KBM-7 (cell line): ENCODE measurements at regions not wholly inside any gene's neighbourhood (a gene's known extent, or its start where the extent isn't known, plus 50 kb on each side); places are given as distances from the start of the nearest gene placed in this dataset.

Experiments
- DNase-seq: peaks from one replicate; pipeline ENCODE4 v3.0.0-alpha.2; 2015
- in situ Hi-C: fragments of 300-500 bp; cut with MboI; formaldehyde crosslinking; loops from 2 replicates; pipeline ENCODE4 v1.14.3; 2020; ENCODE audit warnings: low sequenced_read_pairs, low pct_unique_long_range_greater_than_20kb, mixed read lengths

- in situ Hi-C loops, result no loop called here
- DNase-seq, result no peak
Measured at GRCh38 chr17:12277827-12278226, 257.1 kb downstream of the MAP2K4 start.

- in situ Hi-C loops, result no loop called here
- no peak for DNase-seq
Measured at GRCh38 chr17:12282056-12282455, 261.4 kb downstream of the MAP2K4 start.

GRCh38 chr17:12287953-12288352, 267.3 kb downstream of the MAP2K4 start:
- no peak for DNase-seq
- in situ Hi-C loops, result no loop called here

GRCh38 chr17:12290207-12290606, 269.5 kb downstream of the MAP2K4 start:
- in situ Hi-C loops, result no loop called here

GRCh38 chr17:12296209-12296625, 275.5 kb downstream of the MAP2K4 start:
- no peak for DNase-seq
- in situ Hi-C loops, result no loop called here

More at GRCh38 chr17:12290207-12290606, 269.5 kb downstream of the MAP2K4 start:
- DNase-seq, result no peak

- no peak for DNase-seq
- in situ Hi-C loops, result no loop called here
Measured at GRCh38 chr17:12301551-12301950, 280.9 kb downstream of the MAP2K4 start.

- DNase-seq, result no peak
- in situ Hi-C loops, result no loop called here
Measured at GRCh38 chr17:12302711-12303110, 282.0 kb downstream of the MAP2K4 start.

- in situ Hi-C loops, result no loop called here
- DNase-seq, result no peak
Measured at GRCh38 chr17:12310811-12311210, 290.1 kb downstream of the MAP2K4 start.

- no peak for DNase-seq
- in situ Hi-C loops, result no loop called here
Measured at GRCh38 chr17:12312692-12313091, 292.0 kb downstream of the MAP2K4 start.

- in situ Hi-C loops, result no loop called here
Measured at GRCh38 chr17:12313786-12314185, 293.1 kb downstream of the MAP2K4 start.

GRCh38 chr17:12316021-12316420, 295.3 kb downstream of the MAP2K4 start:
- DNase-seq, result no peak
- in situ Hi-C loops, result no loop called here

More at GRCh38 chr17:12313786-12314185, 293.1 kb downstream of the MAP2K4 start:
- no peak for DNase-seq

- in situ Hi-C loops, result no loop called here
- DNase-seq, result no peak
Measured at GRCh38 chr17:12318571-12319266, 298.0 kb downstream of the MAP2K4 start.

- in situ Hi-C loops, result no loop called here
- no peak for DNase-seq
Measured at GRCh38 chr17:12320286-12320685, 299.6 kb downstream of the MAP2K4 start.

- in situ Hi-C loops, result no loop called here
- no peak for DNase-seq
Measured at GRCh38 chr17:12328204-12328603, 307.5 kb downstream of the MAP2K4 start.

- no peak for DNase-seq
- in situ Hi-C loops, result no loop called here
Measured at GRCh38 chr17:12330456-12330855, 309.8 kb downstream of the MAP2K4 start.

- in situ Hi-C loops, result no loop called here
- DNase-seq, result no peak
Measured at GRCh38 chr17:12341328-12341727, 320.7 kb downstream of the MAP2K4 start.

GRCh38 chr17:12342161-12342560, 321.5 kb downstream of the MAP2K4 start:
- in situ Hi-C loops, result no loop called here
- DNase-seq, result no peak

- DNase-seq, result peak; percentile 8
- in situ Hi-C loops, result no loop called here
Measured at GRCh38 chr17:12342609-12343435, 322.1 kb downstream of the MAP2K4 start.

- DNase-seq, result peak; percentile 13
- in situ Hi-C loops, result no loop called here
Measured at GRCh38 chr17:12348476-12348875, 317.2 kb upstream of the MYOCD start.

- in situ Hi-C loops, result no loop called here
- no peak for DNase-seq
Measured at GRCh38 chr17:12349297-12349696, 316.4 kb upstream of the MYOCD start.
